ENCODE measurements at regions not wholly inside any gene's neighbourhood (a gene's known extent, or its start where the extent isn't known, plus 50 kb on each side); places are given as distances from the start of the nearest gene placed in this dataset.
"Not testable (repeated sequence)": the region's sequence is repeated elsewhere in the genome, so short reads cannot be mapped to it uniquely, and the experiment has no call there.

GRCh38 chr6:2361195-2361594 is 115.8 kb upstream of the GMDS start:
- DNase-seq = no peak

GRCh38 chr6:2360716-2361115 is 115.3 kb upstream of the GMDS start:
- DNase-seq = no peak

GRCh38 chr6:2360126-2360525 is 114.7 kb upstream of the GMDS start:
- DNase-seq = no peak

DNA sequence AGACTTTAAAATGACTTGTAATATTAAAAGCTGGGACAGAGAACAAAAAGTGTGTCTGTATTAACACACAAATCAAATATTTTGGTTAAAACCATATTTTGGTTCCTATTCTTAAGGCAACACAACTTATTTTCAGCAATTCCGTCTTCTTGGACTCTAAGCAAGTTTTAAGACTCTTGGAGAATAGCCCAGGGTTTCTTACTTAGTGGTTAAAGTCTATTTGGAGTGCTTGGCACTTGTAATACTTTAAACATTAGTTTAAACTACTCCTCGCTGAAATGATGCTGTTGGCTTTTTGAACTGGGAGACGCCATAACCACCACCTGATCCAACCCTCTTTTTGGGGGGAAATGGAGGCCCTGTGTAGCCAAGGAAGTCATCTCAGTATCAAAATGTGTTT is 109.7 kb upstream of the GMDS start:
- no peak for DNase-seq

- DNase-seq = no peak
These were observed 108.7 kb upstream of the GMDS start for GRCh38 chr6:2354138-2354491.

- no peak for DNase-seq
These were observed 108.2 kb upstream of the GMDS start for GRCh38 chr6:2353412-2354137.

DNA sequence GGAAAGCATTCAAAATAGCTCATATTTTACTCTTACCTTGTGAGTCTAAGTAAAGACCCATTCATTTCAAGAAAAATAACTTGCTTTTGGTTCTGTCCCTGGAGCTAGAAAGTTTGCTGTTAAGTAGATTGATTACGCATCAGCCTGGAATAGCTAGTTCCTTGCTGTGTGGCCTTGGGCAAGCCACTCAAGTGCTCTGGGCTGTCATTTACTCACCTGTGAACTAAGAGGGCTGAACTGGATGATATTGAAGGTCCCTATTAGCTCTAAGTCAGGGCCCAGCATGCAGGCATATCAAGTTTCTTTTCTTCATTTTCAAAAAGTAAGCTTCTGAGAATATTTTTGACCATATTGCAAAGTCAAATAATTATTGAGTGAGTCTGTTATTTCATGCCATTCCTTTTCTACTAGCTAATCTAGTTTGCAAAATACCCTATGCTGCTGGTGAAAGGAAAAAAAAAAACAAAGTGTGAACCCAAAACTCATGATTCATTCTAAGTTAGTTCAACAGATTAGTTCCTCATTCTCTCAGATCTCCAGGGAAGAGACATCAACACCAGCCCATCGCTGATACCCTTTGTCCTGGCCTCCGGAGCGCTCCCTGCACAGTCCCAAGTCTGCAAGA is 106.5 kb upstream of the GMDS start:
- DNase-seq = no peak

- DNase-seq = no peak
These were observed 105.7 kb upstream of the GMDS start for GRCh38 chr6:2351090-2351489.

GRCh38 chr6:2346078-2346477 is 100.7 kb upstream of the GMDS start:
- DNase-seq = no peak

DNA sequence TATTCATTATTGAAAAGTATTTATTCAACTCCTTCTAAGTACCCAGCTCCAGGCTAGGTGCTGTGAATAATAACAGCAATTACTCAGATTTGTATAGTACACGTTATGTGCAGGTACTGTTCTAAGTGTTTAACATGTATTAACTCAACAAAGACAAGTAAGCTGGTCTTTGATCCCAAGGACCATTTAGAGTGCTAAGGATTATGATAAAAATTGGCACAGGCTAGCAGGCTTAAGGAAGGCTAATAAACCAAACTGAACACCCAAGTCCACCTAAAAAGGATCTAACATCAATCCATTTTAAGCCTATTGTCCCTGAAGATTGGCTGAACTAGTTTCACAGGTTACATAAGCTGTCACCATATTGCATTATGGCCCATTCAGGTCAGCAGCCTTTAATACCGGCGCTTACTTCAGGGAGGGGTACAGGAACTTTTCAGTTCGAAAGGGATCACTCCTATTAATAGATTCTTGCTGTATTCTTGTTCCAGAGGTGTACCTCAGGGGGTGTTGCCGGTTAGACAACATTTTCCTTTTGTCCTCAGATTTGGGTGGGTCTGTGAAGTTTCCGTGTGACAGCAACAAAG is 99.0 kb upstream of the GMDS start:
- DNase-seq = no peak

- no peak for DNase-seq
These were observed 82.2 kb upstream of the GMDS start for GRCh38 chr6:2327591-2327990.

- no peak for DNase-seq
These were observed 79.0 kb upstream of the GMDS start for GRCh38 chr6:2324166-2324953.

DNA sequence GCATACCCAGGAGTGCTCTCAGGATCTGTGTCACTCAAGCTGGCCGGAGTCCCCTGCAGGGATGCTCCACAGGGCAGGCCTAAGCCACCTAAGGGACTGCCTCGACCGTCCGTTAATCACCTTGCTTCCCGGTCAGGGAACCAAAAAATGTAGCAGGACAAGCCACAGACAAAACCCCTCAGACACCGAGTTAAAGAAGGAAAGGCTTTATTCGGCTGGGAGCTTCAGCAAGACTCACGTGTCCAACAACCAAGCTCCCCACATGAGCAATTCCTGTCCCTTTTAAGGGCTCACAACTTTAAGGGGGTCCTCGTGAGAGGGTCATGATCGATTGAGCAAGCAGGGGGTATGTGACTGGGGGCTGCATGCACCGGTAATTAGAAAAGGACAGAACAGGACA is 72.1 kb upstream of the GMDS start:
- not testable (repeated sequence) for DNase-seq

DNA sequence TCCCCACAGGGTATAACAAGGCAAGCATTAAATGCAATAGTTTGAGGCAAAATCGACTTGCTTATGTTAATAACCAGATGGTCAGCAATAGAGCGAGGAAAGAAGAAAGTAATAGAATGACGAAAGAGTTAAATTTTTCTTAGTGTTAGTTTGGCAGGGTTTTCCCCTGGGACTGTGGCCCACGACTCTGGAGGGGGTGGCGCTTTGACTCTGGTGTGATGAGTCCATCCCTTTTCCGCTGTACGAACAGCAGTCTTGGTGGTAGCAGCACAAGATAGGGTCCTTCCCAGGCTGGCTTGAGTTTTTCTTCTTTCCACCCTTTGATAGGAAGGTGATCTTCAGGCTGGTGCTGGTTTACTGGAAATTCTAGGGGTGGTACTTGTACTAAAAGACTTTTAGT is 69.2 kb upstream of the GMDS start:
- no peak for DNase-seq

DNA sequence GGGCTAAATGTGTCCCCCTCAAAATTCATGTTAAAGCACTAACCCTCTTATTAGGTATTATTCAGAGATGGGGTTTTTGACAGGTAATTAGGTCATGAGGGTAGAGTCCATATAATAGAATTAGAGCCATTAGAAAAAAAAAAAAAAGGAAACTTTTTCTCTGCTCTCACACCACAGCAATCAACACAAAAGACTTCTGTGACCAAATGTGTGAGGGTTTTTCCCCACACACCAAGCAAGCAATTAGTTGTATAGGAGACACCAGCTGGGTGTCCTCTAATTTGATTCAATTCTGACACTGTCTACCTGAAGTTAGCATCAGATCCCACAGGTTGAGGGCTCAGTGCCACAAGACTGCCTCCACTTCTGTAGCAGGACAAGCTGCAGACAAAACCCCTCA is 64.6 kb upstream of the GMDS start:
- DNase-seq = no peak

- no peak for DNase-seq
These were observed 63.7 kb upstream of the GMDS start for GRCh38 chr6:2309122-2309521.

GRCh38 chr6:2307799-2308198 is 62.4 kb upstream of the GMDS start:
- DNase-seq = no peak

DNA sequence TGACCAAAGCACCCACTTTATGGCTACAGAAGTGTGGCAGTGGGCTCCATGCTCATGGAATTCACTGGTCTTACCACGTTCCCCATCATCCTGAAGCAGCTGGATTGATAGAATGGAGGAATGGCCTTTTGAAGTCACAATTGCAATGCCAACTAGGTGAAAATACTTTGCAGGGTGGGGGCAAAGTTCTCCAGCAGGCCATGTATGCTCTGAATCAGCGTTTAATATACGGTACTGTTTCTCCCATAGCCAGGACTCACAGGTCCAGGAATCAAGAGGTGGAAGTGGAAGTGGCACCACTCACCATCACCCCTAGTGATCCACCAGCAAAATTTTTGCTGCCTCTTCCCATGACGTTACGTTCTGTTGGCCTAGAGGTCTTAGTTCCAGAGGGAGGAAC is 60.5 kb upstream of the GMDS start:
- no peak for DNase-seq

DNA sequence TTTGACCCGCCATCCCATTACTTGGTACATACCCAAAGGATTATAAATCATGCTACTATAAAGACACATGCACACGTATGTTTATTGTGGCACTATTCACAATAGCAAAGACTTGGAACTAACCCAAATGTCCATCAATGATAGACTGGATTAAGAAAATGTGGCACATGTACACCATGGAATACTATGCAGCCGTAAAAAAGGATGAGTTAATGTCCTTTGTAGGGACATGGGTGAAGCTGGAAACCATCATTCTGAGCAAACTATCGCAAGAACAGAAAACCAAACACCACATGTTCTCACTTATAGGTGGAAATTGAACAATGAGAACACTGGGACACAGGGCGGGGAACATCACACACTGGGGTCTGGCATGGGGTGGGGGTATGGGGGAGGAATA is 57.1 kb upstream of the GMDS start:
- DNase-seq = not testable (repeated sequence)

DNA sequence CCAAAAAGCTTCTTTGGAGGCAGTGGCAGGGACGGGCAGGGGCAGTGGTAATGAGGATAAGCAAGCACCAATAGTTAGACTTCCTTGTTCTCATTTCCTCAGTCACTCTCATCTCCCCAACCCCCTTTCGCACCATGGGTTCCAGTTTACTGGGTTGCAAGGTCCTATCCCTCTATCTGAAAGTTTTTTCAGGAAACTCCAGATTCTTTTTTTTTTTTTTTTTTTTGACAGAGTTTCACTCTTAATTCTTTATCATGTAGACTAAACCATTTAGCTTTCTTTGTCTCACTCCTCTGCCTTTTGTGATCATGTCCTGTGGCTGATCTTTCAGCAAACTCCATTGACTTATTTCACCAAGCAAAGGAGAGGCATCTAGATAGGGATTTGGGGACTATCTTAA is 51.4 kb upstream of the GMDS start:
- DNase-seq = no peak

All from DMS79 (cell line).